AG20443 (cell line): ENCODE measurements at regions not wholly inside any gene's neighbourhood (a gene's known extent, or its start where the extent isn't known, plus 50 kb on each side); places are given as distances from the start of the nearest gene placed in this dataset.

Experiments
- DNase-seq: peaks from one replicate; pipeline ENCODE4 v3.0.0; 2012; ENCODE audit warnings: low spot score, mixed read lengths

- DNase-seq = no peak
Observed at GRCh38 chrX:63993936-63994335, 208.9 kb upstream of the ARHGEF9 start.

GRCh38 chrX:63985906-63986305 lies 200.9 kb upstream of the ARHGEF9 start:
- no peak for DNase-seq

GRCh38 chrX:63979480-63979879 lies 194.5 kb upstream of the ARHGEF9 start:
- DNase-seq = no peak

- no peak for DNase-seq
Observed at GRCh38 chrX:63967551-63967950, 182.5 kb upstream of the ARHGEF9 start.

- no peak for DNase-seq
Observed at GRCh38 chrX:63963095-63963784, 178.2 kb upstream of the ARHGEF9 start.

GRCh38 chrX:63961964-63962363 lies 176.9 kb upstream of the ARHGEF9 start:
- DNase-seq = no peak

- no peak for DNase-seq
Observed at GRCh38 chrX:63959975-63960374, 175.0 kb upstream of the ARHGEF9 start.

- no peak for DNase-seq
Observed at GRCh38 chrX:63958134-63958865, 173.3 kb upstream of the ARHGEF9 start.

- DNase-seq = peak; percentile 21
Observed at GRCh38 chrX:63935835-63936234, 150.8 kb upstream of the ARHGEF9 start.

GRCh38 chrX:63934791-63935190 lies 149.8 kb upstream of the ARHGEF9 start:
- no peak for DNase-seq

GRCh38 chrX:63934160-63934559 lies 149.1 kb upstream of the ARHGEF9 start:
- no peak for DNase-seq

GRCh38 chrX:63932907-63933306 lies 147.9 kb upstream of the ARHGEF9 start:
- DNase-seq = no peak

- peak; percentile 20 for DNase-seq
Observed at GRCh38 chrX:63932006-63932405, 147.0 kb upstream of the ARHGEF9 start.

- peak; percentile 43 for DNase-seq
Observed at GRCh38 chrX:63930140-63930539, 145.1 kb upstream of the ARHGEF9 start.

- DNase-seq = no peak
Observed at GRCh38 chrX:63929608-63930007, 144.6 kb upstream of the ARHGEF9 start.

GRCh38 chrX:63927848-63928247 lies 142.8 kb upstream of the ARHGEF9 start:
- DNase-seq = no peak

GRCh38 chrX:63922221-63922620 lies 137.2 kb upstream of the ARHGEF9 start:
- DNase-seq = peak; percentile 60

- DNase-seq = no peak
Observed at GRCh38 chrX:63920875-63921274, 135.9 kb upstream of the ARHGEF9 start.

- no peak for DNase-seq
Observed at GRCh38 chrX:63919081-63919480, 134.1 kb upstream of the ARHGEF9 start.

- DNase-seq = peak; percentile 38
Observed at GRCh38 chrX:63918611-63919010, 133.6 kb upstream of the ARHGEF9 start.

- DNase-seq = no peak
Observed at GRCh38 chrX:63917296-63917695, 132.3 kb upstream of the ARHGEF9 start.

- no peak for DNase-seq
Observed at GRCh38 chrX:63913719-63914118, 128.7 kb upstream of the ARHGEF9 start.

- DNase-seq = no peak
Observed at GRCh38 chrX:63889001-63889400, 104.0 kb upstream of the ARHGEF9 start.
